ENCODE measurements at regions not wholly inside any gene's neighbourhood (a gene's known extent, or its start where the extent isn't known, plus 50 kb on each side); places are given as distances from the start of the nearest gene placed in this dataset.

DNA sequence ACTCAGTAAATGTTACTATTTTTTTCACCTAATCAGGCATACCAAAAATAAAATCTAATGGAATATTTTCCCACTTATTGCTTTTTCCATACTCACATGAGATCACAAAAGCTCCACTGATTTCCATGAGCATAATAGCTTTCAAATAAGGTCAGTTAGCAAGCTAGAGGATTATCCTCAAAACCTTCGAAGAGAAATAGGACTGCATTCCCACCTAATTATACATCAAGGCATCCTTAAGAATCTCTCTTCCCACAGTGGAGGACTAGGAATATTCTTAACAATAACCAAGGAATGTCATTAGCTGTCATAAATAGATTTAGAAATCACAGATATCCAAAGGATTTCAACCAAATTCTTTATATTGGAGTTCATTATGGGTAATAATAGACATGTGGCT is 127.9 kb upstream of the STT3B start:
- no peak for DNase-seq

DNA sequence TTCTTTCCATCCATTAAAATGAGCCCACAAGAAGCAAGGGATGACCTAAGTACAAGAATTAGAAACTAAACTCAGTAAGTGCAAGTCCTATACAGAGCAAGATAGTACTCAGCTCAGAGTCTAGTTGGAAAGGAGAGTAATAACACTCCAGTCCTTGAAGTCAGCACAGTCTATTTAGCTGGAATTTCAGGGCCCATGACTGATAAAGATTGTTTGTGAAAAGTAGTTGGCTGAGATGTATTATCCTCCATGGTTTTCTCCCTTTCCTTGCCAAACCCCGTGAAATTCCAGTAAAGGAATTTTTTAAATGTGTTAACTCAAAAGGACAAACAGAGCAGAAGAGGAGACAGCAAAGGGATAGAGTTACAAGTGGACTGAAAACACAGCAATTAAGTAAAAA is 127.2 kb upstream of the STT3B start:
- no peak for DNase-seq

DNA sequence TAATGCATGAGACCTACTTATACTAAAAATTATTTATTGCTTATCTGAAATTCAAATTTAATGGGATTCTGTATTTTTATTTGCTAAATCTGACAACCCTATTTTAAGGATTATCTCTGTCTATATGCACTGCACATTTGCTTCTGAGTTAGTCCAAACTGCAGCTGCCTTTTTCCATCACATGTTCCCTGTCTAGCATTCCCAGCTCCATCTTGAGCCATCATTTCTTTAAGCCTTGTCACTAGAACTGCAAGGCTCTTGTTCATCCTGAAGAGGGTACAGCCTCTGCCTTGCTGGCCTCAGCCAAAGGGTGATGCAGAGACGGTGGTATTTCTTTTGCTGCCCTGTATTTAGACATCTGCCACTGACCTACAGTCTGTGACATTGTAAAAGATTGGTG is 125.8 kb upstream of the STT3B start:
- DNase-seq = no peak

DNA sequence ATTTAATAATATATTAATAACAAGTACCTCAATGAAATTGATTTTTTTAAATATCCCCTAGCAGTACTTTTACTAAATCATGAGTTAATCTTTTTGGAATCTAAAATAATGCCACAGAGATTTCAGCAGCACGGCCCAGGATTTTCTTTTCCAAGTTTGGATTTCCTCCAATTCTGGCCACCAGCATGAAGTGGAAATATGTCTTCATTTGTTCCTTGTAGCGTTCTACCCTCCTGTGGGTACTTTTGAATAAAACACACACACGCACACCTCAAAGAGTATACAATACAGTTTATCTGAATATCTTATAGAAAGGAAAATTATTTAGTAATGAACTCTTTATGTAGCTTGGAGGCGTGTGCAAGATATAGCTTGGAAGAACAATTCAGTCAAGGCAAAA is 125.1 kb upstream of the STT3B start:
- no peak for DNase-seq

DNA sequence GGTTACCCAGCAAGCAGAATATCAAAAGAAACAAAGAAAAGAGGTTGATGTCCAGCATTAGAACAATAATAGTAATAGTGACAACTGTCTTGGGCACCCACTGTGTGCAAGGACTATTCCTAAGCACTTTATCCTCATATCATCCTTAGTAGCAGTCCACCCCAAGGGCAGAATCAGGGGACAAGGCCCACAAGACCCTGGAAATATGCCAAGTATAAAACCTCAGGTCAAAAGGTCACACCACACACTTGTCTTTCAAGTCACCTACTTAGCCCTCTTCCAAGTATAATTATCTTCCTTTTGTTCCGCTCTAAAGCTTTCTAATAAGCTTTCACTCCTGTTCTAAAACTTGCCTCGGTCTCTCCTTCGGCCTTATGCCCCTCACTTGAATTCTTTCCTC is 124.0 kb upstream of the STT3B start:
- no peak for DNase-seq

DNA sequence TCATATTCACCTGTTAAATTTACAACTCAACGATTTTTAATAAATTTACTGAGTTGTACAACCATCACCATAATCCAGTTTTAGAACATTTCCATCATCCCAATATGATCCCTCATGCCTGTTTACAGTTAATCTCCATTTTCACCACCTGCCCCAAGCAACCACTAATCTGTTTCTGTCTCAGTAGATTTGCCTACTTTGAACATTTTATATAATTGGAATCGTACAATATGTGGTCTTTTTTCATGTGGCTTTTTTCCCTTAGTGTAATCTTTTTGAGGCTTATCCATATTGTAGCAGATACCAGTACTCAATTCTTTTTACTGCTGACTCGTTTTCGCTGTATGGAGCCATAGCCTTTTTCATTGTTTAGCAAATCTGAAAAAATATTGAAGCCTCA is 123.3 kb upstream of the STT3B start:
- no peak for DNase-seq

DNA sequence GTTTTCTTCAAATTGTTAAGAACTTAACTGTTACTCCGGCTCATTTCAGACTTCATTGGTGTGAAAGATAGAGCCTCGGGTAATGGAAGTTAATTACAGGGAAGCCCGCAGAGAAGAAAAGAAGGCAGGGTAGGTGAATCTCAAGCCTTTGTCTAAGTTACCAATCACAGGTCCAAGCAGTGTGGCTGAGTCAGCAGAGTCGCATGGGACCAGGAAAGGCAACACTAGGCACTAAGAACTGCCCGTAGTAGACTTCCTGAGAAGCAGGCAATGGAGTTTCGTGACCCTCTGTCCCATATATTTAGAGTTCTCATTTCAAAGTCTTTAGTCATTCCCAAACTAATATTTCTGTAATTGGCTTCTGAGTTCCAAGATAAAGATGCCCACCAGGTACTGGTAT is 122.9 kb upstream of the STT3B start:
- no peak for DNase-seq

DNA sequence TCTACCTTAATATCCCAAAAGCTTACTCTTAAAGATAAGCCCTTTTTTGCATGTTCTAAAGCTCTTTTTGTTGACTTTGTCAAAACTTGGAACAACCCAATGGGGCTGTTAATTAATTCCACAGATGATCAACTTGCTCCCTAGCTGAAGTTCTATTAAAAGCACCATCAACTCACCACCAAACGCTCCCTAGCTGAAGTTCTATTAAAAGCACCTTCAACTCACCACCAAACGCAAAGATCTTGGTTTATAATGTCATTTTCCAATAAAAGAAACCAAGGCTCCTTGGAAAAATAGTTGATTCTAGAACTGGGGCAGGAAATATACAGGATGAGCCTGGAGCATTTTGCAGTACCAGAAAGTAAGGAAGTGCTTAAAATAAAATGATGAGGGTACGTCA is 122.3 kb upstream of the STT3B start:
- no peak for DNase-seq

DNA sequence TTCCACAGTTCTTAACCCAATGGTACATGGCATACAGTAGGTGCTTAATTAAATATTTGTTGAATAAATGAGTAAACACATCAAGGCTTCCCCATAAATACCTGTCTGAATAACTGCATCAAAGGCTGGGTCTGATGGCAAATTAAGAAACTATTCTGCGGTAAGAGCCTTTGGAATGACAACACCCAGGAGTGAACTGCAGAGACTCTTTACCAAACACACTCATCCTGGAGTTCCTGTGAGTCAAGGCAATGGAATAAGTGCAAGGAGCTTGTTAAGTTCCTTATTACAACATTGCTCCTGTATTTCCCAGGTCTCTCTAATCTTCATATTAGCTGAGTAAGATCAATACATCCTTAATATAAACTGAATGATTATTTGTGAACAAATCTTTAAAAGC is 119.9 kb upstream of the STT3B start:
- DNase-seq = no peak

DNA sequence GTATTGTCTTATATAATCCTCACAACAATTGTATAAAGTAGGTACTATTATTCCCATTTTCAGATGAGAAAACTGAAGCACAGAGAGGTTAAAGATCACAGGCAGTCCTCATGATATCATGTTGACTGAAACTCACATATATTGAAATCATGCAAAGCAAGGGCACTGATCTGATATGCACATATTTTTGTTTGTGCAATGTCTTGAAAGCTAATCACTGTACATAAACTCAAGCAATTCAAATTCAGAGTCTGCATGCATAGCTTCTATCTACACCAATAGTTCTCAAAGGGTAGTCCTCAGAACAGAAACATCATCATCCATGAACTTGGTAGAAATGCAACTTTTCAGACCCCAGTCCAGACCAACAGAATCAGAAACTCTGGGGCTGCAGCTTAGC is 119.2 kb upstream of the STT3B start:
- no peak for DNase-seq

DNA sequence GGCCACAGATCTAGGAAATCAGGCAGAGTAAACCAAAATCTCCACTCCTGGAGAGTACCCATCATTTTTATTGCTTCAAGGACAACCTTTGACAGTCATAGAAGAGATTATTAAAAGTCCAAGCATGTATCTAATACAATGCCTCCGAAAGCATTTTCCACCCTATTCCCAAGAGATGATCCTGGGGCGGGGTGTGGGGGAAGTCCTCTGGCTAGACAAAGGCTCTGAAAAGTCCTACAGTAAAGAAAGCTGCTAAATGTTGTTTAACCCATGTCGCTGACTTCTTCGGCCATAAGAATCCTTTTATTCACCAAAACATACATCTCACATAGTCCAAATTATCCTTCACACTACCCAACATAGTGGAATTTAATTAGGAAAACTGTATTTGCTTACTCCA is 115.7 kb upstream of the STT3B start:
- no peak for DNase-seq

DNA sequence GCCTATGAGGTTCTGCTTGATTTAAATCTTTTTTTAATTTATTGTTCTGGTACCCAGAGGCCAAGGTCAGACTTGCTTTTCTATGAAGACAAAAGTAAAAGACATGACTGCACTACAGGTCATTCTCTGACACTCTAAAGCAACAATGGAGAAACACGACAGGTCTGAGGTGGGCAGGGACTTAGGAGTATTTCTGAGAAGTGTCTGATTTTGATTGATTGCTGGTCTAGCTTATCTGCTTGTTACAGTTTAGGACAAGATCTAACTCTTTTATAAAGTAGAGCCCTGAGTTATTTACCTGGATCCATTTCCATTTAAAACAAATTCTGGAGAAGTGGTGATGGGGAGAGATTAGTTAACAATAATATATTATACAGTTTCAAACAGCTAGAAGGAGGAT is 115.2 kb upstream of the STT3B start:
- no peak for DNase-seq

DNA sequence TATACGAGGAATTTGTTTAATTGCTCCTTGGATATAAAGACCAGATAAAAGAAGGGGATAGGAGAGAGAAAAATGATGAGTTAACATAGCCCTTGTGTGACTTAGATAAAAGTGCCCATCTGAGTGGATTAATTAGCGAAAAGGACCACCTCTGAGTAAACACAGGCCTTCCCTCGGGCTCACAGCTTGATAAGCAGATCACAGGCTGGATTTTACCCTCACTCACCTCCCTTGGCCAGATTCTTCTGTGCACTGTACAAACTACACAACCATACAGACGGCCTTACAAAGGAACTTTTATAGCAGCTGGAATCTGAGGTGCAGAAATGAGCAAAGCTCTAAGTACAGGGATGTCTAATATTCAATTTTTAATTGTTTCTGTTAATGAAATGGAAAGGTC is 112.4 kb upstream of the STT3B start:
- DNase-seq = no peak

DNA sequence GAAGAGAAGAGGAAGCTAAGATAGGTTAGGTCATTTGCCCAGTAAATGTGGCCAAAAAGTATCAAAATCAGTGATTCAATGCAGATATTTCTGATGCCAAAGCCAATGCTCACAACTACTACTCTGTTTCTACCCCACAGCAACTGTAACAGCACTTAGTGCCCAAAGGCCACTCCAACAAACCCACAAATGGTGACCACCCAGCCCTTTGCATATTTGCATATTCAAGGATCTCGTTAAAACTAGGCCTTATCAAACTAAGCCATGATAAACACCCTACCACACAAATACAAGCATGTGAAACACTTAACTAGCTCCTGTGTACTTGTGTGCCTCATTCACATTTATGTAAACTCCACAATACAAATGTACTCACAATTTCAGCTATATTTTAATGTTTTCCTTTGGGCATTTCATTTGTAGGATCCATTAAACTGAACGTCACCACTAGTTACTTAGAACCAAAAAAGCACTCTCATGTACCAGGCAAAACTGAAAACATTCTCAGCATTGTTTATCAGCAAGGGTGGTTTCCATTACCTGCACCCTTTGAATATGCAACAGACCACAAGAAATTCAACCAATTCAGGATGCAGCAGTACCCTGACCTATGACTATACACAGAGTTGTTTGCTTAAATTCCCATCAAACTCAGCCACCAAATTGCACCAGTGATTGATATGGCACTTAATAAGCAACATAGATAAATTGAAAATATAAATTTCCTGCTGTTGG is 111.2 kb upstream of the STT3B start:
- DNase-seq = no peak

DNA sequence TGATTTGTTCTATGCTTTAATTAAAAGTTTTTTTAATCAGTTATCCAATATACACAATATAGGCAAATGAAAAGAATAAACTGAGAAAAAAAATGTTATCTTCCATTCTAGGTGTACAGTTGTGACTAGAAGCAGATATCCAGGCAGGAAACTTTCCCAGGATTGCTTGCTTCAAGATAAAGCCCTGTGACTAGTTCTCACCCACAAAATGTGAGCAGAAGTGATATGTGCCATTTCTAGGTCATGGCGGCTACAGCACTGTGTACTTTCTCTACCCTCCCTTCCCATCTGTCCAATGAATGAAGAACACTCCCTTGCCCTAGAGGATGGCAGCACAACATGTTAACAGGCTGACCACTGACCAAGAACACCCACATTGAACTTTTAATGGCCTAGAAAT is 110.5 kb upstream of the STT3B start:
- DNase-seq = no peak

DNA sequence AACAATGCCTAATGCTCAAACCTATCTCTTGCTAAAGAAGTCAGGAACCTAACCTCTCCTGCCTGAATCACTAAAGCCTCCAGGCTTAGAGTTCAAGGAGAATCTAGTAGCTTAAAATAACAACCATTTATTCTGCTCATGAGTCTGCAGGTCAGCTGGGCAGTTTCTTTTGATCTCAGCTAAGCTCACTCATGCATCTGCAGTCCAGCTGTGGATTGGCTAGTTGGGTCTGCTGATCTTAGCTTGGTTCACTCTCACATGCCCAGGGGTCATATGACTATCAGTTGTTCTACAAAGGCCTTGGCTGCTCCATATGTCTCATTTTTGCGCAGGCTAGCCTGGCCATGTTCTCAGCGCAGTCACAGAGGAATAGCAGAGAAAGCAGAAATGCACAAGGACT is 109.2 kb upstream of the STT3B start:
- DNase-seq = no peak

DNA sequence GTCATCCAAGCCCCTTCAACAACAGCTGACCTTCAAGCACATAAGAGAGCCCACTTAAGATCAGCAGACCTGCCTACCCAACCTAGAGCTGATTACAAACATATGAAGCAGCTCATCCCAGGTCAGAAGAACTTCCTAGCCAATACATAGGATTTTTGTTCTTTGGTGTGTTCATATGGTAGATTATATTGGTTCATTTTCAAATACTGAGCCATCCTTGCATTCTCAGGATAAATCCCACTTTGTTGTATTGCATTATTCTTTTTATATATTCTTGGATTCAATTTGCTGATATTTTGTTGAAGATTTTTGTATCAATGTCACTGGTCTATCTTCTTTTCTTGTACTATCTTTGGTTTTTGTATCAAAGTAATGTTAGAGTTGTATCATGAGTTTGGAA is 107.3 kb upstream of the STT3B start:
- no peak for DNase-seq

DNA sequence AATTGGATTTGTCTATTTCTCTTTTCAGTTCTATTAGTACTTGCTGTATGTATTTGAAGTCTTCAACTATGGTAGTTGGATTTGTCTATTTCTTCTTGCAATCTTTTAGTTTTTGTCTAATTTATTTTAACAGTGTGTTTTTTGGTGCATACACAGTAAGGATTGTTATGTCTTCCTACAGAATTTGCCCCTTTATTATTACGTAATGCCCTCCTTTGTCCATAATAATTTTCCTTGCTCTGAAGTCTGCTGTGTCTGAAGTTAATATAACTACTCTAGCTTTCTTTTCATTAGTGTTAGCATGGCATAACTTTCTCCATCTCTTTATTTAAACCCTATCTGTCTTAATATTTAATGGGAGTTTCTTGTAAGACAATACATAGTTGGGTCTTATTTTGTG is 105.1 kb upstream of the STT3B start:
- DNase-seq = no peak

DNA sequence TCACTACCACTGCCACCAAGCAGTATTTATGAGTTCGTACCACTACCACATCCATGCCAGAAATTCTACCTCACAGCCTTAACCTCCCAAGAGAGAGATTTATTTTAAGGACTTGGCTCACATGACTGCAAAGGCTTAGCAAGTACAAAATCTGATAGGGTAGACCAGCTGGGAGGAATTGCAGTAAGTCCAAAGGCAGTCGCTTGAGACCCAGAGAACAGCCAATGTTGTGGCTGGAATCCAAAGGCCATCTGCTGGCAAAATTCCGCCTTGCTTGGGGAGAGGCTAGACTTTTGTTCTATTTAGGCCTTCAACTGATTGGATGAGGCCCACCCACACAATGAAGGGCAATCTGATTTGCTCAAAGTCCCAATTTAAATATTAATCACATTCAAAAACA is 101.4 kb upstream of the STT3B start:
- DNase-seq = no peak

DNA sequence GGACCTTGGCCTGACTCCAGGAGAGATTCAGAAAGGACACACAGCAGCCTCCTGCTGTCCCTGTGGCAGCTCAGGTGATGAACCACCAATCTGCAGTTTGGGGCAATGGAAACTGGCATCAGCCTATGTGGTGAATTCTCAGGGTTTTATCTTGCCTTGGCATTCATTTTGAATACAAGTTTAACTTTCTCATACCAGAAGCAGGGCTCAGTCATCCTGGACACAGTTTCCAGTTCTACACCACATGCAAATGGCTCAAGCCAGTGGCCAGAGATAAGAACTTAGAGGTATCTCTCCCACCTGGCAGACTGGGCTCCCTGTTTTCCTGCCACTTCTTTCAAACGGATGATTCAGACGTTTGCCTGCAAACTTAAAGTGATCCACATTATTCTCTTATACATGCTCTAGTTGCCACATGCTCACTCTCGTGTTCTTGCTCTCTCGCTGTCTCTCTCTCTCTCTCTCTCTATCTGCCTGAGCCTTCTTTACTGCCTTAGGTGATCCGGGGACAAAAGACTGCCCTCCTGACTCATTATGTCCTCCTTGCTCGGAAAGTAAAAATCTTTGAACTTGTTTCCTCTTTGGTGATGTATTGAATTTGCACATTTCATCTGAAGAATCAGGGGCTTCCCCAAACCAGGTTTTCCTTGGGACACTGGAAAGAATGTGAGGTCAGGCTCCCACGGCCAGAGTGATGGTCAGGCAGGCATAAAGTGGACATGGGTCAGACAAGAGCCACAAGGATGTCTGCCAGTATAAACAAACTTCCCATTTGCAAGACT is 99.6 kb upstream of the STT3B start:
- DNase-seq = no peak

DNA sequence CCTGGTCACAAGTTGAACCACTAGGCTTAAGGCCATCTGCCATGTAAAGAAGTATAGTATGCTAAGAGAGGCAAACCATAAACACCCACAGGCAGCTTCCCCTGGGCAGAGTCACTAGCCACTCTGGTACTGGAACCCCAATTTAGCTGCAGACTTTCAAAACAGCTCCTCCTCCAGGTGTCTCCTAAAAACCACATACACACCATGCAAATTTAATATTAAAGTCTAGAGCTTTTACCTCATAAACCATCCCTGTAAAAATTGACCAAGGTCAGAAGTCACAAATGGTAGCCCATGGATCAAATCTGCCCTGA is 99.1 kb upstream of the STT3B start:
- no peak for DNase-seq

DNA sequence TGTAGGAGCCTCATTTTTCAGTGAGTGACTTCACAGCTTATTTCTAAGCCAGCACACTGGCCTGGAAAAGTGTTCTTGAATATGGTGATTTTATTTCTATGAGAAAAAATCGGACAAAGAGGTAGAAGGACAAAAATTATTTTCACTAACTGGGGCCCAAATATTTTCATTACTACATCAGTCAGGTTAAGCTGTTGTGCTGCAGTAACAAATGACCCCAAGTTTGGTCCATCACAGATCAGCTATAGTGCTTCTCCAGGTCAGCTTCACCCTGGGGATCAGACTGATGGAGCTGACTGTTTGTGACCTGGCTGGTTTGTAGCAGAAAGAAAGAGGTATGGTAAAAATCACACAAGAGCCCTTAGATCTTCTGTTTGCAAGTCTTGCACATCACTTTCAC is 97.9 kb upstream of the STT3B start:
- no peak for DNase-seq

DNA sequence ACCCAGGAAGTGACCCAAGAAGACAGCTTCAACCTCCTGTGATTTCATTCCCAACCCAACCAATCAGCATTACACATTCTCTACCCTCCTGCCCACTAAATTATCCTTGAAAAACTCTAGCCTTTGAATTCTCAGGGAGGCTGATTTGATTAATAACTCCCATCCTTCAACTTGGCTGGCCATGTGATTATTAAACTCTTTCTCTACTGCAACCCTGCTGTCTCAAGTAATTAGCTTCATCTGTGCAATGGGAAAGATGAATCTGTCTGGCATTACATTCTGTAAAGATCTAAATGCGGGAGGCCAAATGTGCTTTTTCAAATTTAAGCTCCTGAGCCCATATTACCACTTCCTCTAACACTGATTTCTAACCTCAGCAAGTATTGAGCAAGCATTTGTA is 95.9 kb upstream of the STT3B start:
- DNase-seq = no peak

DNA sequence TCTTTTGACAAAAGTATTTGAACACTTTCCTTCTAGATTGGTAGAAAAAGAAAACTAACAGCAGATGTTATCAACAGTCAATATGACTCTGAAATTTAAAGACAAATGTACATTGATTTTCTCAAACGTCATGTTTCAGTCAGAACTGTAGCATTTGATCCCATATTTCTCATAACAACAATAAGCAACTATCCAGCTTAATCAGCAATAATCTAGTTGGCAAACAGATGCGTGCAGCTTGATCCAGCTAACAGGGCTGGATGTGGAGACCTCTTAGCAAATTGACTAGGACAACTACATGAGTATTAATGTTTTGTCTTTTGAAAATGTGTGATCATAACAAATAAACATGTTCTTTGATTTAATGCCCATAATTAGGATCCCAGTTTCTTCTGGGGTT is 94.0 kb upstream of the STT3B start:
- DNase-seq = no peak
